ENCODE measurements at regions not wholly inside any gene's neighbourhood (a gene's known extent, or its start where the extent isn't known, plus 50 kb on each side); places are given as distances from the start of the nearest gene placed in this dataset.
A peak's percentile ranks its signal among the peaks of the same experiment; 100 is the strongest.

DNA sequence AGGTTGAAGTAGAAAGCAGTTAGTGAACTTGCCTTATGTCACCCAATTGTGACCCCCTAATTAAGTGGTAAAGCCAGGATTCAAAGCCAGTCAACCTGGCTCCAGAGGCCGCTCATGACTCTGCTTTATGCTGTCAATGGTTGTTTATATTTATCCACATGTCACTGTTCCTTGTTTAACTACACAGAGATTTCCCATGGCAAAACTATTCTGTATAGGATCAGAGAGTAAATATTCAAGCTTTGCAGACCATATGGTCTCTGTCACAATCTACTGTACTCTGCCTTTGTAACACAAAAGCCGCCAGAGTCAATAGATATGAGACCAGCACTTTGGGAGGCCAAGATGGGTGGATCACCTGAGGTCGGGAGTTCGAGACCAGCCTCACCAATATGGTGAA lies 371.7 kb upstream of the PTBP2 start:
- ATAC-seq (no peak), DNase-seq (no peak)
- intact Hi-C loops (cut with micrococcal nuclease): no loop called here

DNA sequence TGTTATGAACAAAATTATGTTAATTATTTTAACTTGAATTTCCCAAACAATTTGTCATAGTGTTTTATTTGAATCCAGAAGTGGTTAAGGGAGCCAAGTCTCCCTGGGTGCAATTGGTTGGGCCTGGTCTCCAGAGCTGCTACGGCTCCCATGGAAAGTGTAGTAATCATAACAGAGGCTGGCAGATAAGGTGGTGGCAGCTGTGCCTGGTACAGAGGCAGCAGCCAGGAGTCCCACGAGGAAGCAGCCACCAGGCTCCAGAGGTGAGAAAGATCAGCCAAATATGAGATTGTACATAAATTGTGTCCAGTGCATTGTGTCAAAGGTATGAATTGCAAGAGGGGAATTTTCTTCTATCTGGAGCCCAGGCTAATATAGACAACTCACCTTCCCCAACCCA lies 368.9 kb upstream of the PTBP2 start:
- no peak for DNase-seq
- intact Hi-C loops (cut with micrococcal nuclease): no loop called here
- peak; percentile 48 for ATAC-seq

DNA sequence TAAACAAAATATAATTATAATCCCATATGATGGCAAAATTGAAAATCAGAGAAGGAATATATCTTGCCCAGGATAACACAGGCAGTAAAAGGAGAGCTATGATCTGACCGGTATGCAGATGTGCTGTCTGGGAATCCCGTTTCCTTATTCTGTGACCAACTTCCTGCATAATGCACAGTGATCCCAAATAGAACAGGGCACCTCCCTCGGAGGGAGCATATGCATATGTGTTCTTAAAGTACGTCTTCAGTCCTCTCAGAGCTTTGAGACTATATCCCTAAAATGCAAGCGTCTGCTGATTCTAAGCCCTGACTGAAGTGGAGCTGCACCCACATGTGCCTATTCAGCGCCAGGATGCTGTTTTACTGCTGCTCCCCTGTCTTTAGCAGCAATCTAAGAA lies 366.1 kb upstream of the PTBP2 start:
- DNase-seq: no peak
- no peak for ATAC-seq
- intact Hi-C loops (cut with micrococcal nuclease): no loop called here

DNA sequence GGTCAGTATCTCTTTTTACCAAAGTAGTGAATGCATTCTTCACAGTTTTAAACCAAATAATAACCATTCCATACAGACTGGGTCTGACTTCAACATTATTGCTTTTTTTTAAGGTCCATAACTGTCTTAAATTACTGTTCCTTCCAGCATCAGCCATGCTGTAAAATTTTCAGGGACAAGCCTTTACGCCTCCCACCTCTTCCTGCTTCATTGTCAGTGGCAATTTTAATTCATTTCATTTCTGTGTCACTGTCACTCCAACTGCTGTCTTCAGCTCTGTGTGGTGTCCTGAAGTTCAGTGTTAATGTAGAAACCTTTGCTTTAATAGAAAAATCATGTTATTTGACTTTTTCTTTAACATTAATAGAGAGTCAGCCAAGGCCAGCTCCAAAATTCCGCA lies 365.6 kb upstream of the PTBP2 start:
- no peak for ATAC-seq
- no peak for DNase-seq
- intact Hi-C loops (cut with micrococcal nuclease): no loop called here

DNA sequence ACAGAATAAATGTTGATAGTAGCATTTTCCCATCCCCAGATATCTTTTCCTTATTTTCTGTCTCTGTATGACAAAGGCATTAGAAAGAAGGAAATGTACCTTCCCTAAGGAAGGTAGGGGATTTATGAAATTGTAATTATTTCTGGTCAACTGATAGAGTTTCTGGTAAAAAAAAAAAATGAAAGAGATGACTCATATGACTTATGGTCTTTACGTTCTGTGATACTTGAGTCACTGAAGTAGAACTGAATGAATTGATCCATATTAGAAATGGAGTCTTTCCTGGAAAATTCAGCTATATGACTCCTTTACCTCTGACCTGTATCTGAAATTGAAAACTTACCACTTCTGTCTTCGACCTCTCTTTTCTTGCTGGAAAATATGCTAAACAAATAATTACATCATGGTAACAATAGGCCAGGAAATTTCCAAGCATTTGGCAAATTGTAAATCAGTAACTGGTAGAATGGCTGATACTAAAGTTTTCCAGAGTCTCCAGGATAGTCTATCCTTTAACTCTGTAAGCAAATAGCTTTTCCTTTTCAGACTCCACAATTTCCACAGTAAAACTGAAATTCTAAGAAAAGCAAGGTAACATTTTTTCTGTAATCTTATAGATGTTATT lies 364.3 kb upstream of the PTBP2 start:
- intact Hi-C loops (cut with micrococcal nuclease): no loop called here
- ATAC-seq (no peak), DNase-seq (no peak)

DNA sequence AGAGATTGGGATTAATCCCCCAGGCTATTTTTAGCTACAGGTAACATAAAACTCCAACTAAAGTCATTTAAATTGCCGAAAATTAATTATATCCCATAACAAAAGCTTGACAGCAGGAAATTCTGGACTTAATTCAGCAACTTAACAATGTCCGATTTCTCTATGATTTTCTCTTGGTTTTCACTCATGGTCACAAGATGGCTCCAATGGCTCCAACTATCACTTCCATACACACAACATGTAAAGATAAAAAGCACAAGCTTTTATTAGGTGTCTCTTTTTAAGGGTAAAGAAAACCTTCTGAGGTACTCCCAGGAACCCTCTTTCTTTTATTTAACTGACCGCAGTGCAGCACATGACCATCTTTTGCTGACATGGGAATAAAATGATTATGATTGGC lies 363.5 kb upstream of the PTBP2 start:
- ATAC-seq (no peak), DNase-seq (no peak)
- intact Hi-C loops (cut with micrococcal nuclease): no loop called here

DNA sequence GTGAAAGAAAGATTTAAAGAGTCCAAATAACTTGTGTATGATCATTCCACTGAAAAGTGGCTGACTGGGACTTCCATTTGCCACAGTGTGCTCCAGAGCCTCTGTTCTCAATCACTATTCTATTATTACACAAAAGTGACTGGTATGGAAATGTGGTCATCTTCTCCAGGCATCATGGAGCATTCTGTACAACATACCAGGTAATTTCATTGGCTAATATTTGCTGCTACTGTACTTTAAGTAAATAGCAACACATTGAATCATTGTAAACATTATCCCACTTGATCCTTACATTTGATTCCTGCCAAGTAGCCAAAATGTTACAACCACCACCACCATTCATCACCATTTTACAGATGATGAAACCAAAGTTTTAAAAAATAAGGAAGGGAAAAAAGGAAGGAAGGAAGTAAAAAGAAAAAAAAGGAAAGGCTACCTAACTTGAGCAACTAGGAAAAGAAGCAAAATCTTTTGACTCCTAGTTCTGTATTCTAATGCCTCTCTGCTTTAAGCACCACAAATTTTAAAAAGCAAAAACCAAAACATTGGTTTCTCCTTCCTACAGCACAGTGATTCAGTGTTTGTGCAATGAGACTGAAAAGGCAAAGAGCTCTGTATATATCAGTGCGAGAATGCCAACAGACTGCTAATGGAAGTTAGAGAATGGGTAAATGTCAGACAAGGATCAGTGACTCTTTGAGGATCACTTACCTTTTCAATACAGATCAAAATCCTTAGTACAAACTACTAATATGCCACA lies 361.4 kb upstream of the PTBP2 start:
- intact Hi-C loops (cut with micrococcal nuclease): no loop called here
- DNase-seq: no peak
- ATAC-seq: no peak

DNA sequence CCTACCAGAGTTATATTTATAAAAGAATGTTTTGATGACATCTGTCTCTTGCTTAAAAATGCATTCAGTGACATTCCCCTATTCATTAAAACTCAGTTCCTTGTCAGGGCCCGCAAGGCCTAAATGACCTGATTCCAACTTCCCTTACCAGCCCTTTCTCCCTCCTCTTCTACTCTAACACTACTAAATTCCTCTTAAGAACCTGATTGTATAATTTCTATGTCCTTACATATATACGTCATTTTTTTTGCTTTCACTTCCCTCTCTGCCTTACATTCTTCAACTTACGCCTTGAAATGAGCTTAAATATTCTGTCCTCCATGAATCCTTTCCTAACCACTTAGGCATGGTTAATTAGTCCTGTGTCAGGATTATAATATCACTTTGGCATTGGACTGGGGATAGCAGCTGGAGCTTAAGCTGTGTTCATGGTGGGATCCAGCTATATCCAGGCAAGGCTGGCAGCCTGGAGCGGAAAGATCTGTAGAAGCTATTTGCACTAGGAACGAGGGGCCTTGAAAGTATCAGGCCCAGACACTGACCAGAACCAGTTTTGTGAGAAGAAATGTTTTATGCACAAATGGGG lies 360.2 kb upstream of the PTBP2 start:
- no peak for DNase-seq
- no peak for ATAC-seq
- intact Hi-C loops (cut with micrococcal nuclease): no loop called here

DNA sequence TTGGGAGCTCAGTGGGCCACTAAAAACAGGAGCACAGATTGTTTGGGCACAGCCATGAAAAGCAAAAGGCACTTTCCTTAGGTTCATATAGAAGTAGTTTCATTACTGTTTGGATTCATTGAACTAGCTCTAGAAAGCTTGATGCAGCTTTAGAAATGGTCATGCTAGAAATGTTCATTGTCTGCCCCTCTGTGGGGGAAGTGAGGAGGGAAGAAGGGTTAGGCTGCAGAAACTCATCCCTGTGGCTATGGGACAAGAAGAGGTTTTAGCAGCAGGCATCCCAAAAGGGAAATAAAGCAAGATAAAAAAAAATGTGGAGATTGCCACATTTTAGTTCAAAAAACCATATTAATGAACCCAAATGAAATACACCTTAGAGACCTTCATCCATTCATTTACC lies 359.6 kb upstream of the PTBP2 start:
- no peak for DNase-seq
- intact Hi-C loops (cut with micrococcal nuclease): no loop called here

DNA sequence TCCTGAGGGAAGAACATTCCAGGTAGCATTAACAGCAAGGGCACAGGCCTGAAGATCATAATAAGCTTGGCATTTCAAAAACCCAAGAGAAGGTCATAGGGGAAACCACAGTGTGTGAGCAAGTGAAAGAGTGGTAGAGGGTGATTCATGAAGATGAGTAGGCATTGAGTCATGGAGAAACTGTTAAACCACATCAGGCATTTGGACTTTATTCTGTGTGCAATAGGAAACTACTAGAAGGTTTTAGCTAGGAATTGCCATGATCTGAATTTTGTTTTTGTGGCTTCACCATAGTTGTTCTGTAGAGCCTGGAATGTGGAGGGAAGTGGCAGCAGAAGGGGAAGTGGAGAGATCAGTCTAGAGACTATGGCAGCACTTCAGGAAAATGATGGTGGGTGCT lies 359.0 kb upstream of the PTBP2 start:
- ATAC-seq (no peak), DNase-seq (no peak)
- intact Hi-C loops (cut with micrococcal nuclease): no loop called here

More for the DNA sequence above, 359.6 kb upstream of the PTBP2 start:
- ATAC-seq: no peak

DNA sequence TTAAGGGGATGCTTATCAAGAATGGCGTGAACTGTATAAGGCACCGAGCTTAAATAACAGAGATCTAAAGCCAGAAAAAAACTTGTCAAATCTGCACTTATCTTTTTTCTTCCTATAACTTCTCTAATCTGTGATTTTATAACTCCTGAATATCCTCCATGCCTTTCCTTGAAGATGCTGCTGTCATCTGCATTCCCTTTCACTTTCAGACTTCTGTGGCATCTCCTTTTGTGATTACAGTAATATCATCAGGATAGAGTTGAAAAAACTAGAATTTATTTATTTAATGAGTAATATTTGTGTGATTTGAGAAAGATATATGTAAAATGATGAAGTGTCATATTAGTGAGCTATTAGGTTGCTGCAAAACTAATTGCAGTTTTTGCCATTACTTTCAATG lies 357.8 kb upstream of the PTBP2 start:
- no peak for DNase-seq
- intact Hi-C loops (cut with micrococcal nuclease): no loop called here
- ATAC-seq: no peak

DNA sequence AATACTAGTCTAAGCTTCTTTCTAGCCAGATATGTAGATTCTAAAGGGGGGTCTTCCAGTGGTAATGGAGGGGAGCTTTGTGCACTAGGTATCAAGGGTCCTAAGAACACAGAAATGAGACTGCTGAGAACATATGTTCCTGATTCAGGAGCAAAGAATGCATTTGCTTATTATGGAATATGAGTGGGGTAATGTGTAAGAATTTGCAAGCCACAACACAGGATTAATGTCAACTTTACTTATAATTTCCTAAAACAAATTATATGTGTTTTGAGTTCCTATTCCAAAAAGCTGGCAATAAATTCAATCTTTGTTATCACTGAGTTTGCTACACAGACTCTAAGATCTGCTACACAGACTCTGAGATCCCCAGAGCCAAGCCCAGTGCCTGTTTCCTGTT lies 357.0 kb upstream of the PTBP2 start:
- intact Hi-C loops (cut with micrococcal nuclease): no loop called here
- DNase-seq (no peak), ATAC-seq (no peak)

DNA sequence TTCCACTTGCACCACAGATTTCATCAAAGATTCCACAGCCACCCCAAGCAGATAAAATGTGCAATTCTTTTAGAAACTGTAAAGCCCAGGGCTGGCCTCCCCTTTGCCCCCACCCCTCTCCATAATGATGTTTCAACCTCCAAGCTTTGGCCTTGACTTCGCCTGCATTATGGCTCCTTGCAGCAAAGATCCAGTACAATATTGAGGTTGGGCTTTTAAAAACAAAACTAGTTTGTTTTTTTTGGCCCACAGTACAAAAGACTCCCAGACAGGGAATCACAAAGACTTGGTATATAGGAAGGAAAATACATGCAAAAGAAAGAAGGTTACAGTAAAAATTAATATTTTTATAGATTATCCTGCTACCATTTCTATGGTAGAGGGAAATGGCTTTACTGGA lies 356.5 kb upstream of the PTBP2 start:
- no peak for ATAC-seq
- intact Hi-C loops (cut with micrococcal nuclease): no loop called here
- no peak for DNase-seq

DNA sequence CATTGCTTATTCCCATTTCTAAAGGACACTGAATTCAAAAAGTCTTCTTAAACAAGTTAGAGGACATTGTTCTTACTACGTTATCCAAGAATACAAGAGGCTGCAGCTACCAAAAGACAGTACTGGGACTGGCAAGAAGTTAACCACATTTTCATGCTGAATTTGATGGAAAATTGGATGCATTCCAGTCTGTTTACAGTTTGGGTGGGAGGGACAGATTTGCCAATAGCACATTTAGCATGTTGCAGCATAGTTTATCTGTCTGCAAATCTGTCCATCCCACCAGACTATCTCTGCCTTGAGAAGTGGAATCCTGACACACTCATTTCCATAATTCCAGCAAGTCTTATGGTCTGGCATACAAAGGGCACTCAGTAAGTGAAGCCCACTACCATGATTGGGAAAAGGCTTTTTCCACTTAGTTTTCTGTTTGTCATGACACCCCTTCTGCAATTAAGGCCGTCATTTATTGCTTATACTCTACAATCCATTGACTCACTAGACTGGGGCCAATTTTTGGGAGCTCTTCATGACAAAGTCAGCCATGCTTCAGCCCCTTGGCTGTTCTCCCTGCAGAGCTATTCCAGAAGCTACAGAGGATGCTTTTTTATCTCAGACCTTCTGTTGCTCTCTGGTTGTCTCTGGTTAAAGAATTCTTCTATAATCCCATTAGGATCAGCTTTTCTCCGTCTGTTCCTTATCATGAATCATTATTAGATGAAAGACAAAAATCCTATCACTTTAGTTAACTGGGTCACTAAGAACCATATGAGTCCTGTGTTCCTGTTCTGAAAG lies 355.8 kb upstream of the PTBP2 start:
- intact Hi-C loops (cut with micrococcal nuclease): no loop called here
- no peak for DNase-seq
- ATAC-seq: no peak

DNA sequence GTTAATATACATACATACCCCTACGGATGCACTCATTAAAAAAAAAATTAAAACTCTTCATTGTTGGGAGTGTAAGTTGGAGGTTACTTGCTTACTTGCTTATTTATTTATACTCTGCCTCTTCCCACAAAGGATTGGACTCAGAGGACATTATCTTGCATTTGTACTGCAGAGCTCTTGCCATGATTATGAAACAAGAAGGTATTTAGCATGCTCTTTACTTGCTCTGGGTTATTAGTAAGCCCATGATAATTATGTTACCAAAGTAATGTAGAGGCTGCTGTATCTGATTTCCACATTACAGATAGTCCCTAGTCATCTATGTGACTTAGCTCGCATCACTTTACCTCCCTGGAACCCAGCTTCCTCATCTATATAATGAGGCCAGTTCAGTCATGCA lies 355.1 kb upstream of the PTBP2 start:
- DNase-seq: no peak
- ATAC-seq: no peak
- intact Hi-C loops (cut with micrococcal nuclease): no loop called here

DNA sequence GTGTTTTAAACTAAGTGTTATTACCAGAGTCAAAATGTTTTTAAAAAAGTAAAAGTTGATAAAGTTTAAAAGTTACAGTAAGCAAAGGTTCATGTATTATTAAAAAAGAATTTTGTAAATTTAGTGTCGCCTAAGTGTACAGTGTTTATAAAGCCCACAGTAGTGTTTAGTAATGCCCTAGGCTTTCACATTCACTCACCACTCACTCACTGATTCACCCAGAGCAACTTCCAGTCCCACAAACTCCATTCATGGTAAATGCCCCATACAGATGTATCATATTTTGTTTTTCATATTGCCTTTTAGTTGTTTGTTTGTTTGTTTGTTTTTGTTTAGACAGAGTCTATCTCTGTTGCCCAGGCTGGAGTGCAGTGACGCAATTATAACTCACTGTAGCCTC lies 353.8 kb upstream of the PTBP2 start:
- ATAC-seq (no peak), DNase-seq (no peak)
- intact Hi-C loops (cut with micrococcal nuclease): no loop called here

DNA sequence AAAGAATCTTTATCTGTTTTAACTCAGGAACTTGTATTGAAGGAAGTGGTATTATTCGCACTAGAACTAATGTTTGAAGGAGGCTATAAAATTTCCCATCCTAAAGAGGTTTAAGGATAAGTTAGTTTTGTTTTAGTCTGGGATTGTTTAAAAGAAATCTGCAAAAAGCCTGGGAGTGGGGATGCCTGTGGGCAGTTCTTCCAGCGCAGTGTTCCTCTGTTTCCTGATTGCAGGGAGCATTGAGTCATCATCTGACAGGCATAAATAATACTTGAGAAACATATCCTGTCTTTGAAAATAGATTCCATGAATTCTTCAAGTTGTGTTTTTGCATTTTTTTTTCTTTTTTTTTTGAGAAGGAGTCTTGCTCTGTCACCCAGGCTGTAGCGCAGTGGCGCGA lies 350.8 kb upstream of the PTBP2 start:
- ATAC-seq: no peak
- intact Hi-C loops (cut with micrococcal nuclease): no loop called here
- no peak for DNase-seq

DNA sequence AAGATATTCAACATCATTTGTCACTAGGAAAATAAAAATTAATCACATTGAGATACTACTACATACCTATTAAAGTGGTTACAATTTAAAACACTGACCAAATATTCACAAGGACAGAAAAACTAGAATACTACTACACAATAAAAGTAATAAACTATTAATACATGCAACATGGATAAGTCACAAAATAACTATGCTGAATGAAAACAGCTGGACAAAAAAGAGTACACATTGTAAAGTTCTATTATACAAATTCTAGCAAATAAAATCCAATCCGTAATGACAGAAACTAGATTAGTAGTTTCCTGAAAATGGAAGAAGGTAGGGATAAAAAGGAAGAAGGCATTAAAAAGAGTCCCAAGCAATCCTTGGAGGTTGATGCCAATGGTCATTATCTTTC lies 348.7 kb upstream of the PTBP2 start:
- DNase-seq: no peak
- no peak for ATAC-seq
- intact Hi-C loops (cut with micrococcal nuclease): no loop called here

DNA sequence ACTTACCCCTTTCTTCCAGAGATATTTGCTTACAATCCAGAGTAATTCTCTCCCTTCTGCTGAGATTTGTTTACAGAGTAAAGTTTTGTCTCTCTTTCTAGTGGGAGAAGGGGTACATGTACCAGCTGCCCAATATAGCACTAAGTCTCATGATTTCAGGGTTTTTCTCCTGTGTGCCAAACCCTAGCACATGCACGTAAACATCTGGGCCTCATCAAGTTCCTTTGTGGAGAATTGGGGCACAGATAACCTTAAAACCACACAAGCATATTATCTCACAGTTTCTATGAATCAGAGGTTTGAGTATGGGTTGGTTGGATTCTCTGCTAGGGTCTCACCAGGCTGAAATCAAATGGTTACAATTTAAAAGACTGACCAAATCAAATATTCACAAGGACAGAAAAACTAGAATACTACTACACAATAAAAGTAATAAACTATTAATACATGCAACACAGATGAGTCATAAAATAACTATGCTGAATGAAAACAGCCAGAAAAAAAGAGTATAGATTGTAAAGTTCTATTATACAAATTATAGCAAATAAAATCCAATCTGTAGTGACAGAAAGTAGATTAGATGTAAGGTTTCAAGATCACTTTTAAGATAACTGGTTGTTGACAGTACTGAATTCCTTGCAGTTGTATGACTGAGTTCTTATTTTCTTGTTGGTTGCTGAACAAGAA lies 347.4 kb upstream of the PTBP2 start:
- DNase-seq: no peak
- ATAC-seq: no peak
- intact Hi-C loops (cut with micrococcal nuclease): no loop called here

DNA sequence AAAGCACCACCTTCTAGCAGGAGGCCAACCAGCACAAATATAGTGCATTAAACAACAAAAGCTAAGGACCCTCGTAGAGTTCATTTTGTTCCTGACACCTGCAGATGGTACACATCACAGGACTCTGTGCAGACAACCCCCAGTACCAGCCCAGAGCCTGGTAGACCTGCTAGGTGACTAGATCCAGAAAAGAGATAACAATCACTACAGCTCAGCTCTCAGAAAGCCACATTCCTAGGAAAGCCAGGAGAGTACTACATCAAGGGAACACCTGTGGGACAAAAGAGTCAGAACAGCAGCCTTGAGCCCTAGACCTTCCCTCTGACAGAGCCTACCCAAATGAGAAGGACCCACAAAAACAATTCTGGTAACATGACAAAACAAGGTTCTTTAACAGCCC lies 344.7 kb upstream of the PTBP2 start:
- ATAC-seq (no peak), DNase-seq (no peak)
- intact Hi-C loops (cut with micrococcal nuclease): no loop called here
